ENCODE measurements at regions not wholly inside any gene's neighbourhood (a gene's known extent, or its start where the extent isn't known, plus 50 kb on each side); places are given as distances from the start of the nearest gene placed in this dataset.

DNA sequence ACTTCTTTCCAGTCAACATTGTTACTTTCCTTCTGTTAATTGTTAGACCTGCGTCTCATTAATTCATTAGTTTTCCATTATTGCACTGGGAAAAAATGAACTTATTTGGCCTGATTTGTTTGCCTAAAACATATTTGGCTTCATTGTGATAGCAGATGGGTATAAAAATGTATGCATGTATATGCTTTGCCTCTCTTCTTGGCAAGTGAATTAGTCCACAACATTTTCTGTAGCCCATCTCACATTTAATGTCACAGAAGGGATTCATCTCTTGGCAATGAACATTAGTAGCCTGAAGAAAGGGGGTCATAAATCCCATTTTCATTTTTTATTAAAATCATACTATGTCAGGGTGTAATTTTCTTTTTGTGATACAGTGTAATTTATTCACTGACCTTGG is 125.2 kb downstream of the TUSC7 start:
- no peaks in the 10 kb centered on the region for H3K36me3 ChIP-seq
- H3K27me3 ChIP-seq: no peaks in the 10 kb centered on the region
- no peak overlapping the region for H3K4me3 ChIP-seq
- H3K4me1 ChIP-seq: no peaks in the 10 kb centered on the region
- H3K27ac ChIP-seq: no peak overlapping the region
- no peaks in the 10 kb centered on the region for H3K9me3 ChIP-seq (replicated peaks)
- no peak for DNase-seq

DNA sequence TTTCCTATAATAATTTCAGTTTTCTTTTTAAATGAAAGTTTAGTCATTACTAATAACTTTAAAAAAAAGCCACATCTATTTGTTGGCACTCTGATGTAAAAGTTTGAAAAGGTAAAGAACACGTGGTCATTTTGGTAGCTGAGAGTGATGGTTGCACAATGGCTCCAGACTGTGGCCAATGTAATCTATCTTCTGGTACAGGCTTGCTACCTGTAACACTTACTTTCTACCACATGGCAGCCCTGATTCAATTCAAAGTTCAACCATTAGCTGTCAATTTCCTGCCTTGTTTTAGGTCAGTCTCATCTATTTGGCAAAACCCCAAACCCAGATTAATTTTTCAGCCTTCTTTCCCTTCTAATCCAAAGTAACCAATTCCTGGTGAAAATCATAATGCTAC is 126.1 kb downstream of the TUSC7 start:
- Histone ChIP-seq H3K27ac (no peak overlapping the region), H3K4me1 (no peaks in the 10 kb centered on the region), H3K27me3 (no peaks in the 10 kb centered on the region; the same call in 1 of the 2 replicates), H3K4me3 (no peak overlapping the region), H3K36me3 (no peaks in the 10 kb centered on the region), H3K9me3 (replicated peaks) (no peaks in the 10 kb centered on the region)
- no peak for DNase-seq

DNA sequence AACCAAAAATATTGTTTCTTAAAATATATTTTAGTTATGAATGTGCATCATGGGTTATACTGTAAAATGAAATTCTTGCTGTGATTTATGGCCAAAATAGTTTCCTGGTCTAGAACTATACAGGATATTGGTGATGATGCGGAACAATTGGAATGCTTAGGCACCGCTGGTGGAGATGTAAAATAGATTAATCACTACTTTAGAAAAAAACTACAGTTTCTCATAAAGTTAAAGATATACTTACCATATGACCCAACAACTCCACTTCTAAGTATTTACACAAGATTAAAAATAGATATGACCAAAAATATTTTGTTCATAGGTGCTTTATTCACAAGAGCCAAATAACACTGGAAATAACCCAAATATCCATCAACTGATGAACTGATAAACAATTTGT is 126.7 kb downstream of the TUSC7 start:
- H3K27ac ChIP-seq: no peak overlapping the region
- H3K9me3 ChIP-seq (replicated peaks): no peaks in the 10 kb centered on the region
- DNase-seq: no peak
- H3K4me3 ChIP-seq: no peak overlapping the region
- no peaks in the 10 kb centered on the region for H3K4me1 ChIP-seq
- H3K36me3 ChIP-seq: no peaks in the 10 kb centered on the region
- H3K27me3 ChIP-seq: peaks cover 2% of the 10 kb centered on the region

DNA sequence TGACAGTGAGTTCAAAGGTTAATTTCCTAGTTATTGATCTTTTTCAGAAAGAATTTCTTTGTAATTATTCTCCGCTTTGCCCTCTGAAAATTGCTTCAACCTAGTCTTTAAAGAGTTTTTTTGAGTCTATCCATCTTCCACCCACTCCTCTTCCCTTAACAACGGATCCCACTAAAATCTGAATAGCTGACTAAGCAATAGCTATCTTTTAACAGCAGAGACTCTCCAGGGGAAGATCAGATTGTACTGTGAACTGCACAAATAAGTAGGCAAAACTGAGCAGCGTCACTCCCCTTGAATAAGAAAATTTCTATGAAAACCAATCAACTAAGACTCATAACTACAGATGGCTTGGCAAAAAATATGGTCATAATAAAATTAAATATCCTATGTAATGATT is 127.9 kb downstream of the TUSC7 start:
- no peak for DNase-seq
- H3K36me3 ChIP-seq: no peaks in the 10 kb centered on the region
- no peaks in the 10 kb centered on the region for H3K9me3 ChIP-seq (replicated peaks)
- H3K27me3 ChIP-seq: peaks cover 2% of the 10 kb centered on the region
- H3K27ac ChIP-seq: no peak overlapping the region
- H3K4me1 ChIP-seq: no peaks in the 10 kb centered on the region
- H3K4me3 ChIP-seq: no peak overlapping the region

DNA sequence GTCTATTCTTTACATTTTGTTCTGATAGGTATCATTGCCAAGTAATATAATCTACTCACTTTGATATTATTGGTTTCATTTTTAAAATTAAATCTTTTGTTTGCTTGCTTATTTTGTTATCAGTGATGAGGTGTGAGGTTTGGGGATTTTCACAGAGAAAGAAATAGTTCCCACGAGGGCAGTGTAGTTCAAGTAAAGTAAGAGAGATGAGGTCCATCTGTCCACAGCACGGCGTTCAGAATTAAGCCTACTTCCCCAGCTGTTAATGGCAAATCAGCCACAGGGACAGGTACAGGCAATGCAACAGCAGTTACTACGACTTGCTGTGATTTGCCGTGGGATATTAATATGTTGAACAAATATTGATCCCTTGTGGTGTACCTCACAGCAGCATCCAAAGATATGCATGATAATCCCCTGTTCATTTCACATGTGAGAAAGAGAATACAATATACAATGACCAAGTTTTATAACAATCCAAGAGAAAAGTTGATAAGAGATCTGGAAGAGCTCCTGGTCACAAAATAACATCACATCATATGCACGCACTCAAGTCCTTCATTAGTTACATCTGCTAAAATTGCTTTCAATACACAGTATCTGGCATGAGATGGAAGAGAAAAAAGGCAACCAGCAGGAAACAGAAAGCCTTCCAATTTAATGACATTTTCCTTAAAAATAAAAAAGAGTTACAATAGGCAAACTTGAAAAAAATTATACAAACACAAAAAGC is 131.6 kb downstream of the TUSC7 start:
- Histone ChIP-seq H3K27ac (no peak overlapping the region), H3K4me1 (no peaks in the 10 kb centered on the region), H3K27me3 (peaks cover 2% of the 10 kb centered on the region), H3K4me3 (no peak overlapping the region), H3K36me3 (no peaks in the 10 kb centered on the region), H3K9me3 (replicated peaks) (no peaks in the 10 kb centered on the region)
- DNase-seq: no peak

DNA sequence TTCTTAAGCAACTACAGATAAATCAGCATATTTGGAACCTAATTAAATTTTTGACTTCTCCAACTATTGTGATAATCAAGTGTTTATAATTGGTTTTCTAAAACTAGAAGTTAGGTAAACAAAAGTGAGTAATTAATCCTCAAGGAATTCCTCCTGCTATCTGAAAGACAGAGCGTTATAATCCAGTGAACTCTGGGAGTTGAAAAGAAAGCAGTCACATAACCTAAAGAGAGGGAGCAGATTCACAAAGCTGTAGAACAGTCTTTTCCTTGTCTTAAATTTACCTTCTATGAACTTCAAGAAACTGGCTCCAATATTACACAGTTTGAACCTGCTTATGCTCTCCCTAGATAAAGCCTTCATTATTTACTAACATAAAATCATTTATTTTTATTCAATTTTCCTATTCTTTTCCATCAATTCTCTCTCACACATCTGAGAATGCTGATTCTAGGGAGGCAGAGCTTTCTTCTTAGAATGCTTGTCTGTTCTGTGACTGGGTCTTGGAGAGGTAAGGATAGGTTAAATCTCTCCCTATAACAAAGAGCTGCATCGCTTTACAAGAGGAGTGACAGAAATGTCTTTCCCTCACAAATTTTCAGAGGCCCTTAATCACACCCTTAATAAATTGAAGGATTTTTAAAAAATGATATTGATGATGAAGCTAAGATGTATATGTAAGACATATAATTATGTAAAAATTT is 132.8 kb downstream of the TUSC7 start:
- Histone ChIP-seq H3K27ac (no peak overlapping the region), H3K9me3 (replicated peaks) (no peaks in the 10 kb centered on the region), H3K27me3 (peaks cover 2% of the 10 kb centered on the region), H3K36me3 (no peaks in the 10 kb centered on the region), H3K4me1 (no peaks in the 10 kb centered on the region), H3K4me3 (no peak overlapping the region)
- no peak for DNase-seq

DNA sequence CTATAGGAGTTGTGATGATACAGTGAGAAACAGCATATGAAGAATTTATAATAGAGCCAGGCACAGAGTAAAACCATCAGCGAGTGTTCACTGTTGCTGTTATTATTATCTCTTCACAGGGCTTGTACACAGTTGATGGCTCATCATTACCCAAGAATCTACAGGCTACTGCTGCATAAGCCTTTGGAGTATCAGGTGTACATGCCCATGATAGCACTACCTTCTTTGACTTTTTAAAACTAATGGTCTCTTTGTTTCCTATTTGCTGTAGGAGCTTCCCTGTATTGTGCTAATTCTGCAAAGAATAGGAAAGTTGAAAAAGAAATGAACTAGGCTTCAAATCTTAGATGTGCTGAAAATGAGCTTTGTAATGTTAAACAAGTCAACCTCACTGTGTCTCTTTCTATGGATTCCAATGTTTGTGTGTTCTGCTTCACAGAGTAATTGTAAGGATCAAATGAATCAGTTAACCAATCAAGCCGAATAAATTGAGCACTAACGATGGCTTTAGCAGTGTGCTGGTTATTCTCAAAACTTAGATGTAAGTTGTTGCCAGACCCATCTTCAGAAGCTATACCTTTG is 138.8 kb downstream of the TUSC7 start:
- no peak overlapping the region for H3K27ac ChIP-seq

DNA sequence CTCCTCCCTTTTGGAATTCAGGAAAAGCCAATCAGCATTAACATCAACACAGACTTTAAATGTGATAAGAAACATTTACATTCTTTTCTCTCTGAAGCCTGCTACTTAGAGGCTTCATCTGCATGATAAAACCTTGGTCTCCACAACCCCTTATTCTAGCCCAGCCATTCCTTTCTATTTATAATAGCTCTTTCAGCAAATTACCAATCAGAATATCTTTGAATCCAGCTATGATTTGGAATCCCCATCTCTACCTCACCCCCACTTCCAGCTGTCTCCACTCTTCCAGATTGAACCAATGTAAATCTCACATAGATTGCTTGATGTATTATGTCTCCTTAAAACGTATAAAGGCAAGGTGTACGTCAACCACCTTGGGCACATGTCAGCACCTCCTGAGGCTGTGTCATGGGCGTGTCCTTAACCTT is 139.7 kb downstream of the TUSC7 start:
- H3K27ac ChIP-seq: no peak overlapping the region
- no peaks in the 10 kb centered on the region for H3K27me3 ChIP-seq
- H3K36me3 ChIP-seq: no peaks in the 10 kb centered on the region
- no peaks in the 10 kb centered on the region for H3K4me1 ChIP-seq
- no peaks in the 10 kb centered on the region for H3K9me3 ChIP-seq (replicated peaks)
- no peak for DNase-seq
- H3K4me3 ChIP-seq: no peak overlapping the region

More for the DNA sequence above, 138.8 kb downstream of the TUSC7 start:
- Histone ChIP-seq H3K4me3 (no peak overlapping the region), H3K9me3 (replicated peaks) (no peaks in the 10 kb centered on the region), H3K36me3 (no peaks in the 10 kb centered on the region), H3K4me1 (no peaks in the 10 kb centered on the region), H3K27me3 (no peaks in the 10 kb centered on the region)
- no peak for DNase-seq

DNA sequence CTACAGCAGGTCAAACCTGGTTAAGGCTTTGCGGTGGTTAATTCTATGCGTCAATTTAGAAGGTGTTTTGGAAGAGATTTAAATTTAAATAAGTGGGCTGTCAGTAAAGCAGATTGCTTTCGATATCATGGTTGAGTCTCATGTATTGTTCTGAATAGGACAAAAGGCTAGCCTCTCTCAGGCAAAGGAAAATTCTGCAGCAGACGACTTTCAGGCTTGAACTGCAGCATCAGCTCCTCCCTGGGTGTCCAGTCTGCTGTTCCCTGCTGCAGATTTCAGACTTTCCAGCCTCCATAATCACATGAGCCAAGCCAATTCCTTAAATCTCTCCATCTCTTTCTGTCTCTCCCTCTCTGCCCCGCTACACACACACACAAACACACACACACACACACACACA is 143.2 kb downstream of the TUSC7 start:
- no peak for DNase-seq
- Histone ChIP-seq H3K9me3 (replicated peaks) (no peaks in the 10 kb centered on the region), H3K4me3 (no peak overlapping the region), H3K27me3 (no peaks in the 10 kb centered on the region), H3K27ac (no peak overlapping the region), H3K4me1 (no peaks in the 10 kb centered on the region), H3K36me3 (no peaks in the 10 kb centered on the region)

DNA sequence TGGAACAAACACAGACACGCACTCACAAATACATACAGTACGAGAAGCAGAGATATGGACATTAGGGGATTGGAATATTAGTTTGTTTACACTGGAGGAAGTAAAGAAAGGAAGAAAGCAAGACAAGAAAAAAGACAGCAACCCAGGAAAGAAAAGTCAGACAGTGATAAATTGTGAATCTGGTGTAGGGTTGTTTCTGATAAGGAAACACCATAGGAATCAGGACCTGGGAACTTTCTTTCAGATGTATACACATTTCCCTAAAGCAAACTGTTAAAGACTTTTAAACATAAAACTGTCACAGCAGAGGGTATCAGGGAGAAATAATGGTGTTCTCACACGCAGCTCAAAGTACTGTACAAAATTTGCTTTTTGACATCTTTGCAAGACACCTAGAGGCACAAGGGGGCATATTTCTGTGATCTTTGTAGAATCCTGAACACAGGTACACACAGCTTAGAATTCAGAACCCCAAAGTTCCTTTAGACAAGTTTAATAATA is 153.7 kb downstream of the TUSC7 start:
- Histone ChIP-seq H3K4me3 (no peak overlapping the region), H3K27ac (no peak overlapping the region), H3K4me1 (no peaks in the 10 kb centered on the region), H3K27me3 (no peaks in the 10 kb centered on the region; the same call in 1 of the 2 replicates), H3K36me3 (no peaks in the 10 kb centered on the region), H3K9me3 (replicated peaks) (no peaks in the 10 kb centered on the region)
- DNase-seq: no peak

DNA sequence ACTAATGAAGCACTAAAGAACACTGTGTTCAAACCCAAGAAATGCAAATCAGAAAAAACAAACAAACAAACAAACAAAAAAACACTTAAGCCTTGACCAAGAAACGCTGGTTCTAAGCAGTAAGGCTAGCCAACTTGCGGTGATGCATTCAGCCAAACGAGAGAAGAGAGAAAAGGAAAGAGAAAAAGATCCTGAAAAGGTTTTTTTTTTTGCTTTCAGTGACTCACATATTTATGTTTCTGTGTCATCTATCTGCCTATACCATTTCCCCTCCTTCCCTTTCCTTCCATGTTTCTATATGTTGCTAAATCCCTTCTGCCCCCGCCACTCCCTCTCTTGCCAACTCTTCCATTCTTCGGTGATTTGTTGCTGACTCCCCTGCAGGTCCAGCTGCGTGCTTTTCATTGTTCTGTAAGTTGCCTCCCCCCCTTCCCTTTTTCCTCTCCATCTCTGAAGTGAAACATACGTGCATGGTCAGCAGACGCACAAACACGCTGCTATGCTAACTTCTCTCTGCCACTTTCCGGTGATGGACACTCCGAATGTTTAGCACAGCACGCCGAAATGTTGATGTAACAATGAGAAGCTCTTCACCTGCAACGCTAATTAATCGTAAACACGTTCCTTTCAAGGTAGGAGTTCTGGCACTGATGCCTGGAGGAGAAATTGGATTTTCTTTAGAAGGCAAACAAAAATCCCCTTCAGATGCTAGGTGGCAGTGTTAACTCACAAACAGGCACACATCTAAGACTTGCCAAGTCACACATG is 154.4 kb downstream of the TUSC7 start:
- DNase-seq: peak in 1 of 2 experiments; percentile 19

DNA sequence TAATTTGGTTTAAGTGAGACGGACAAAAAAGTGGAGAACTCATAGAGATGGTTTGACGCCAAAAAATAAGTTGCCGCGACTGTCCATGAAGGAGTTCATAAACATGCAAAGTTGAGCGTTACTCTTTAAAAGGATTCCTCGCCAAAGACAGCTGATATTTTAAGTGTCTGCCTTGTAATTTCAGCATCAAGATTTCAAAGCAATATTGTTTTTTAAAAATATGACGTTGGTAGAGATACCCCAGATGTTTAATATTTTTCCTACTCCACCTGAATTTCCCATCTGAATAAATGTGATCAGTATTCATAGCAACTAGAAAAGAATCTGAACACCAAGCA is 155.0 kb downstream of the TUSC7 start:
- Histone ChIP-seq H3K27me3 (no peaks in the 10 kb centered on the region; the same call in 1 of the 2 replicates), H3K4me1 (no peaks in the 10 kb centered on the region), H3K36me3 (no peaks in the 10 kb centered on the region), H3K9me3 (replicated peaks) (no peaks in the 10 kb centered on the region), H3K27ac (no peak overlapping the region), H3K4me3 (no peak overlapping the region)
- no peak for DNase-seq

More for the DNA sequence above, 154.4 kb downstream of the TUSC7 start:
- H3K4me3 ChIP-seq: no peak overlapping the region
- H3K27me3 ChIP-seq: no peaks in the 10 kb centered on the region; the same call in 1 of the 2 replicates
- no peak overlapping the region for H3K27ac ChIP-seq
- no peaks in the 10 kb centered on the region for H3K36me3 ChIP-seq
- no peaks in the 10 kb centered on the region for H3K9me3 ChIP-seq (replicated peaks)
- H3K4me1 ChIP-seq: no peaks in the 10 kb centered on the region

DNA sequence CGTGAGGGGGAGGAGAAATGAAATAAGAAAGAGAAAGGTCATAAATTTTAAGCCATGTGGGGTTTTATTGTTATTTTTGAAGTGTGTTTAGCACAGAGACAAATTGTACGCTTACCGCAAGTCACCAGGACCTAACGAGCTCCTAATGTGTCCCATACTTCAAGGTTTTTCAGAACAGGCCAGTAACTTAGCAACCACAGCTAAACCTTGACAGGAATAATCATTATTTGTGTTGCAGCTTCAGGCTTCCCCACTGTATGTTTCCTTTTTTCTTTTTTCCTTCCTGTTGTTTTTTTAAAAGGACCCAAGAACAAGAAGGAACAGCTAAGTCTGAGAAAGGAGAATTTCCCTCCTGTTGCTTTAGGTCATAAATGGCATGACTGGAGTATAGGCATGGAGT is 160.8 kb downstream of the TUSC7 start:
- no peaks in the 10 kb centered on the region for H3K4me1 ChIP-seq
- no peaks in the 10 kb centered on the region for H3K36me3 ChIP-seq
- H3K9me3 ChIP-seq (replicated peaks): no peaks in the 10 kb centered on the region
- no peak for DNase-seq
- H3K27me3 ChIP-seq: no peaks in the 10 kb centered on the region
- no peak overlapping the region for H3K27ac ChIP-seq
- no peak overlapping the region for H3K4me3 ChIP-seq

DNA sequence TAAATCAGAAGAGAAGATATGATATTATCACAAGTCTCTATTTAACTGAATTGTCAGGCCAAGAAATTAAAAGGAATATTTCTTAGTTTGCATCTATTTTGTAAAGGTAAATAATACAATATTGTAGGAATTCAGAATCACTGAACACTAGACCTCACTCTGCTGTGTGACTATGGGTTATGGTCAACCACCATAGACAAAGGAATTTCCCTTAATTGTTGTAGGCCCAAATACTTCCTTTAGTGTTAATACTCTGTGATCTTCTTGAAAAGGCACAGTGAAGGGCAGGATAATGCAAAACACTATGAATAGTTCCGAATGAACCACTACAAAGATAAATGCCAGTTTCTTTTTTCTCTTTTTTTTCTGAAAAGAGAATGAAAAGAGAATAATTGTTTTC is 162.3 kb downstream of the TUSC7 start:
- Histone ChIP-seq H3K4me3 (no peak overlapping the region), H3K27me3 (no peaks in the 10 kb centered on the region), H3K4me1 (no peaks in the 10 kb centered on the region), H3K36me3 (no peaks in the 10 kb centered on the region), H3K27ac (no peak overlapping the region), H3K9me3 (replicated peaks) (no peaks in the 10 kb centered on the region)
- no peak for DNase-seq

DNA sequence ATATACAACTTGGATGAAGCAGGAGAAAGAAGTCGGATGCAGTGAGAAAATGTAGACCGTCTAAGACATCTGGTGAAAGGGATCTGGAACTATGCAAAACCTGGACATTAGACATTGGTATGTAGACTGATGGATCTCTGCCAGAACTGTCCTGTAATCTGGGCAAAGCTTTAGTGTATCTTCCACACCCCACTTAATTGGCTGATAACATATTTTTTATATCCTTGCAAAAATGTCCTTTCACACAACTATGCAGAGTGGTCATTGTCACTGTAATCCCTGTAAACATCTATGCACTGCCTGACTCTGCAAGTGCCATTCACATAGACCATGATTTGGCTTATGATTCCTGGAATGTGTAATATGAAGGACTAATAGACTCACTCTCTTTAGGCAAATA is 163.1 kb downstream of the TUSC7 start:
- DNase-seq: no peak
- Histone ChIP-seq H3K4me3 (no peak overlapping the region), H3K27ac (no peak overlapping the region), H3K27me3 (no peaks in the 10 kb centered on the region), H3K36me3 (no peaks in the 10 kb centered on the region), H3K4me1 (no peaks in the 10 kb centered on the region), H3K9me3 (replicated peaks) (no peaks in the 10 kb centered on the region)
